GM12878 (cell line): ENCODE measurements at regions not wholly inside any gene's neighbourhood (a gene's known extent, or its start where the extent isn't known, plus 50 kb on each side); places are given as distances from the start of the nearest gene placed in this dataset.

Experiments
- ATAC-seq: fragments of 200-7000 bp; cut with Tn5 transposase; 3 replicates; pipeline ENCODE4 v1.9.1; 2020; ENCODE audit warnings: mild to moderate bottlenecking, moderate library complexity
- BruUV-seq: library from RNA; stranded (reverse); fragments of 400-500 nt; replicated peaks from 2 replicates; lab custom pipeline; 2021; lab: Mats Ljungman, UMichigan
- CTCF ChIA-PET: fragments of 300-600 bp; sonication (Branson Sonifier 250); formaldehyde crosslinking; extraction: SDS; loops from one replicate; lab custom pipeline; 2021; ENCODE audit warnings: inconsistent platforms; lab: Yijun Ruan, JAX
- POLR2A ChIA-PET: fragments of 350-600 bp; formaldehyde crosslinking; extraction: SDS; loops from one replicate; lab custom pipeline; 2021; ENCODE audit warnings: inconsistent platforms; lab: Charles Lee
- RAD21 ChIA-PET: fragments of 300-600 bp; sonication (Branson Sonifier 250); formaldehyde crosslinking; loops from one replicate; lab custom pipeline; 2023; ENCODE audit warnings: antibody characterized with exemption; ENCODE audit not compliant: unreplicated experiment; lab: Charles Lee
- SMC1A ChIA-PET: fragments of 300-600 bp; sonication (Branson Sonifier 250); formaldehyde crosslinking; loops from one replicate; lab custom pipeline; 2023; ENCODE audit not compliant: unreplicated experiment, uncharacterized antibody; lab: Charles Lee
- DNase-seq: peaks from one replicate; pipeline ENCODE4 v3.0.0-alpha.2; 2011; ENCODE audit warnings: low read depth, low spot score
- FAIRE-seq: peaks from 3 replicates; lab custom pipeline; 2011; peaks lifted over from hg19 to GRCh38; lab: Jason Lieb, UNC
- H2AFZ ChIP-seq: 2 replicates; pipeline ENCODE4 v1.6.0; 2011; ENCODE audit warnings: low read depth, low read length, control low read depth; ENCODE audit not compliant: control insufficient read depth
- H3K27ac ChIP-seq: 2 replicates; pipeline ENCODE4 v1.5.1; 2011; ENCODE audit warnings: control low read depth; ENCODE audit not compliant: control insufficient read depth, insufficient read depth
- H3K27me3 ChIP-seq, 2 experiments: replicated peaks in 1 of 2; 2 replicates each; pipeline versions ENCODE4 v1.6.0 to v1.6.1; 2011; ENCODE audit warnings: low read length in 1 of 2; ENCODE audit not compliant: control insufficient read depth in 2 of 2, insufficient read depth in 2 of 2
- H3K36me3 ChIP-seq, 2 experiments: 2 replicates each; pipeline ENCODE4 v1.5.1; 2011; ENCODE audit warnings: low read length in 1 of 2; ENCODE audit not compliant: control insufficient read depth in 2 of 2, insufficient read depth in 2 of 2
- H3K4me1 ChIP-seq: 2 replicates; pipeline ENCODE4 v1.6.1; 2011; ENCODE audit warnings: mild to moderate bottlenecking, low read length, moderate library complexity, mixed read lengths; ENCODE audit not compliant: control insufficient read depth, insufficient read depth
- H3K4me2 ChIP-seq: 2 replicates; pipeline ENCODE4 v1.6.0; 2011; ENCODE audit warnings: control low read depth; ENCODE audit not compliant: control insufficient read depth, insufficient read depth
- H3K4me3 ChIP-seq: fragments of 200-600 bp; sonication (generic); 2 replicates; pipeline ENCODE4 v1.5.1; 2016
- H3K79me2 ChIP-seq: 2 replicates; pipeline ENCODE4 v1.6.0; 2011; ENCODE audit warnings: low read length; ENCODE audit not compliant: control insufficient read depth, insufficient read depth
- H3K9ac ChIP-seq: 2 replicates; pipeline ENCODE4 v1.8.0; 2011; ENCODE audit warnings: low read length, control low read depth, mixed read lengths; ENCODE audit not compliant: control insufficient read depth, insufficient read depth
- H3K9me3 ChIP-seq: replicated peaks from 3 replicates; pipeline ENCODE4 v1.5.1; 2011; ENCODE audit warnings: mild to moderate bottlenecking, low read length; ENCODE audit not compliant: control insufficient read depth, insufficient read depth
- H4K20me1 ChIP-seq: 2 replicates; pipeline ENCODE4 v1.6.0; 2011; ENCODE audit not compliant: control insufficient read depth, insufficient read depth
- CUX1 ChIP-seq: IDR thresholded peaks from 2 replicates; pipeline ENCODE4 v1.6.1; 2012; ENCODE audit warnings: improper control_type of control experiment, low read depth, low read length; ENCODE audit not compliant: insufficient replicate concordance
- EZH2 ChIP-seq: IDR thresholded peaks from 2 replicates; pipeline ENCODE4 v1.6.1; 2012; ENCODE audit warnings: low read depth, mild to moderate bottlenecking, control low read depth, inconsistent platforms, low read length, borderline replicate concordance; ENCODE audit not compliant: control insufficient read depth
- FOXM1 ChIP-seq: IDR thresholded peaks from 2 replicates; pipeline ENCODE4 v1.6.1; 2012; ENCODE audit warnings: low read depth, mild to moderate bottlenecking, inconsistent platforms, low read length, moderate library complexity
- NRF1 ChIP-seq: conservative IDR thresholded peaks from 2 replicates; pipeline ENCODE4 v1.6.1; 2011; ENCODE audit warnings: mild to moderate bottlenecking, low read depth, low read length, improper control_type of control experiment
- SUPT20H ChIP-seq: IDR thresholded peaks from 2 replicates; pipeline ENCODE4 v1.6.1; 2011; ENCODE audit warnings: low read depth, mild to moderate bottlenecking, low read length, moderate library complexity, borderline replicate concordance; ENCODE audit not compliant: control insufficient read depth
- YBX1 ChIP-seq: fragments of 450-650 bp; IDR thresholded peaks from 2 replicates; pipeline ENCODE4 v1.6.1; 2016; ENCODE audit warnings: antibody characterized with exemption
- ZBED1 ChIP-seq: IDR thresholded peaks from 2 replicates; pipeline ENCODE4 v1.6.1; 2016; ENCODE audit warnings: borderline replicate concordance
- ZBTB40 ChIP-seq: fragments of 450-650 bp; IDR thresholded peaks from 2 replicates; pipeline ENCODE4 v1.6.1; 2016; ENCODE audit warnings: mild to moderate bottlenecking, moderate library complexity, borderline replicate concordance
- ZNF217 ChIP-seq: fragments of 450-650 bp; IDR thresholded peaks from 2 replicates; pipeline ENCODE4 v1.6.1; 2017; ENCODE audit warnings: antibody characterized with exemption, mild to moderate bottlenecking
- ZSCAN29 ChIP-seq: fragments of 450-650 bp; IDR thresholded peaks from 2 replicates; pipeline ENCODE4 v1.6.1; 2017; ENCODE audit warnings: mild to moderate bottlenecking, moderate library complexity
- WGBS: methylation state at CpG from one replicate; pipeline ENCODE4 v1.1.6; 2016; ENCODE audit warnings: low lambda C conversion rate; ENCODE audit not compliant: insufficient replicate concordance, insufficient coverage; ENCODE audit errors: missing lambda C conversion rate; 5-methylcytosine and 5-hydroxymethylcytosine counted together
- in situ Hi-C: fragments of 300-500 bp; cut with MboI; formaldehyde crosslinking; loops from 9 replicates; pipeline ENCODE4 v1.14.3; 2018; ENCODE audit warnings: mixed read lengths
- intact Hi-C: fragments of 100-400 bp; cut with micrococcal nuclease; formaldehyde crosslinking; loops from one replicate; pipeline ENCODE4 v1.14.2; 2022; ENCODE audit not compliant: unreplicated experiment

DNA sequence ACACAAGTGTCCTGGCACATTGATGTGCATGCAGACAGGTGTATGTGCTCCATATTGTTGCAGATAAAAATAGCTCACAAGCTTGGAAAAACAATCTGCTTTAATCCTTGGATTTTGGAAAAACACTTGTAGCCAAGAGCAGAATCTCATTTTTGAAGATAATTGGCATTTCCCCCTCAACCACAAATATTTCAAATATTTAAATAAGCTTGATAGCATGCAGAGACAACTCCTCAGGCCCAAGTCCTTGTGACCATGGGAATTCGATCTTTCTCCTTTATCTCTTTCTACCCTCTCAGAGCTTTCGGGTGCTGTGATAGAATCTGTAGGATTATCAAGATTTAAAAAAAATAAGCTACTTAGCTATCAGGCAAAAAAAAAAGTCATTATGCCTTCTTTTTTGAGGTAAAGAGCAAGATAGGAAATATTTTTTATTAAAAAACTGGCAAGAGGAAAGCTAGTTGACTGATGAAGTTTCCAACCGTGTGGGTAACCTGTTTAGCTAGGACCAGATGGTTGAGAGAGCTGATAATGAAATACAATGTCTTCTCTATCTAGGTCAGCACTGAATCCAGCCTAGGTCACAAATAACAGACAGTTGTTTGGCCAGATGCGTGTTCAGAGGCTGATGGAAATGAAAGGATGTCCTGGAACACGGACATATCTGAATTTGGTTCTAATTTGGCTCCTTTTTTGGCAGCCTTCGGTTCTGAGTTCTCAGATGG lies 54.9 kb upstream of the SNRK start:
- no TSS peak for BruUV-seq
- no peaks in the 10 kb centered on the region for H3K4me1 ChIP-seq
- no peak overlapping the region for H3K27ac ChIP-seq
- POLR2A ChIA-PET, result interaction anchor here (1.3 kb wide), 1 partner anchor 16 kb away, joined by 3 read pairs; no protein-coding TSS in a partner anchor
- no peak overlapping the region for H3K4me3 ChIP-seq
- H3K9ac ChIP-seq, result no peak overlapping the region
- in situ Hi-C loops (no loop called here), intact Hi-C loops (no loop called here)
- CTCF ChIA-PET, result interaction anchor here (0.8 to 1.2 kb wide), 5 partner anchors 14 to 34 kb away, joined by 3 to 5 read pairs (median 3); no protein-coding TSS in a partner anchor
- RAD21 ChIA-PET, result interaction anchor here (0.6 kb wide), 1 partner anchor 186 kb away, joined by 3 read pairs; no protein-coding TSS in a partner anchor
- FAIRE-seq, result no peak
- no peak overlapping the region for H3K4me2 ChIP-seq
- no peak for TF ChIP-seq YBX1
- no peak for TF ChIP-seq ZNF217
- no peak for TF ChIP-seq ZSCAN29
- no peak for TF ChIP-seq NRF1
- no peak for TF ChIP-seq ZBED1
- TF ChIP-seq ZBTB40, result no peak
- TF ChIP-seq EZH2, result no peak
- TF ChIP-seq SUPT20H, result no peak
- TF ChIP-seq CUX1, result no peak
- TF ChIP-seq FOXM1, result no peak
- TF ChIP-seq, all 136 proteins: peak for 0
- ATAC-seq (no peak), DNase-seq (no peak)
- WGBS, result 35% methylated on average over 6 of the region's 6 CpGs
- Histone ChIP-seq H3K36me3 (no peaks in the 10 kb centered on the region), H3K9me3 (no peaks in the 10 kb centered on the region; the same call in 2 of the 3 replicates), H3K79me2 (no peaks in the 10 kb centered on the region), H4K20me1 (no peaks in the 10 kb centered on the region), H3K27me3 (no peaks in the 10 kb centered on the region), H2AFZ (no peak overlapping the region)
- SMC1A ChIA-PET, result interaction anchor here (0.9 to 1.3 kb wide), 4 partner anchors 19 to 89 kb away, joined by 3 to 8 read pairs (median 4); no protein-coding TSS in a partner anchor
